ENCODE measurements at regions not wholly inside any gene's neighbourhood (a gene's known extent, or its start where the extent isn't known, plus 50 kb on each side); places are given as distances from the start of the nearest gene placed in this dataset.

GRCh38 chr3:25107918-25108617 lies 320.0 kb upstream of the RARB start (continued):
- TF ChIP-seq ZNF407 (IDR thresholded peaks at IDR 0.05; ENCODE audit: low read depth) = no peak
- no peak for TF ChIP-seq STAG1 (CRISPR knock-in tag; IDR thresholded peaks at IDR 0.05; ENCODE audit: borderline replicate concordance)
- TF ChIP-seq SREBF2 (CRISPR knock-in tag; IDR thresholded peaks at IDR 0.05) = no peak
- no peak for TF ChIP-seq ZBTB8A (IDR thresholded peaks at IDR 0.05; ENCODE audit: partially characterized antibody)
- TF ChIP-seq MLX (CRISPR knock-in tag; conservative IDR thresholded peaks at IDR 0.05) = no peak
- no peak for TF ChIP-seq TCF3 (CRISPR knock-in tag; IDR thresholded peaks at IDR 0.05)
- no peak for TF ChIP-seq NFIC (IDR thresholded peaks at IDR 0.05)

All from K562 (cell line).